ENCODE measurements at regions not wholly inside any gene's neighbourhood (a gene's known extent, or its start where the extent isn't known, plus 50 kb on each side); places are given as distances from the start of the nearest gene placed in this dataset.

- Histone ChIP-seq H3K4me1 (ENCODE audit: insufficient read depth, low read length, poor library complexity, severe bottlenecking) (no peaks in the 10 kb centered on the region), H3K9me3 (ENCODE audit: insufficient read depth, low read depth, low read length) (0 out of 2 replicates have a peak, but pooled peaks cover 2% of the 10 kb centered on the region), H3F3A (ENCODE audit: low read depth) (no peaks in the 10 kb centered on the region), H3K9me2 (replicated peaks; ENCODE audit: low read depth, low read length) (no peaks in the 10 kb centered on the region), H3K36me3 (ENCODE audit: insufficient read depth, low read length) (no peaks in the 10 kb centered on the region), H3K9ac (ENCODE audit: low read depth, low read length, poor library complexity, severe bottlenecking) (no peak overlapping the region), H3K27me3 (ENCODE audit: insufficient read depth, low read length, poor library complexity, severe bottlenecking) (no peaks in the 10 kb centered on the region), H2AFZ (ENCODE audit: low read length) (no peak overlapping the region), H3K4me3 (ENCODE audit: low read length, poor library complexity, severe bottlenecking) (no peak overlapping the region), H4K20me1 (ENCODE audit: insufficient read depth, low read length, poor library complexity, severe bottlenecking) (no peaks in the 10 kb centered on the region), H3K79me2 (ENCODE audit: insufficient read depth, low read length) (no peaks in the 10 kb centered on the region), H3K4me2 (ENCODE audit: low read depth, low read length, poor library complexity, severe bottlenecking) (no peak overlapping the region)
- TF ChIP-seq EZH2phosphoT487 (IDR thresholded peaks at IDR 0.05; ENCODE audit: borderline replicate concordance) = no peak
- no peak for TF ChIP-seq CTCF (conservative IDR thresholded peaks at IDR 0.05; ENCODE audit: low read length)
Observed at GRCh38 chr1:30599721-30600120, 123.7 kb downstream of the MATN1 start.

- H3K27me3 ChIP-seq (ENCODE audit: insufficient read depth, low read length, poor library complexity, severe bottlenecking) = no peaks in the 10 kb centered on the region
- no peaks in the 10 kb centered on the region for H3K36me3 ChIP-seq (ENCODE audit: insufficient read depth, low read length)
- no peaks in the 10 kb centered on the region for H3K79me2 ChIP-seq (ENCODE audit: insufficient read depth, low read length)
- H3K9ac ChIP-seq (ENCODE audit: low read depth, low read length, poor library complexity, severe bottlenecking) = no peak overlapping the region
- 0 out of 2 replicates have a peak, but pooled peaks cover 2% of the 10 kb centered on the region for H3K9me3 ChIP-seq (ENCODE audit: insufficient read depth, low read depth, low read length)
- TF ChIP-seq CTCF (conservative IDR thresholded peaks at IDR 0.05; ENCODE audit: low read length) (no peak), EZH2phosphoT487 (IDR thresholded peaks at IDR 0.05; ENCODE audit: borderline replicate concordance) (no peak)
- H3K4me2 ChIP-seq (ENCODE audit: low read depth, low read length, poor library complexity, severe bottlenecking) = no peak overlapping the region
- no peak overlapping the region for H2AFZ ChIP-seq (ENCODE audit: low read length)
- no peaks in the 10 kb centered on the region for H3K9me2 ChIP-seq (replicated peaks; ENCODE audit: low read depth, low read length)
- H3K4me3 ChIP-seq (ENCODE audit: low read length, poor library complexity, severe bottlenecking) = no peak overlapping the region
- no peaks in the 10 kb centered on the region for H3K4me1 ChIP-seq (ENCODE audit: insufficient read depth, low read length, poor library complexity, severe bottlenecking)
- H4K20me1 ChIP-seq (ENCODE audit: insufficient read depth, low read length, poor library complexity, severe bottlenecking) = no peaks in the 10 kb centered on the region
- no peaks in the 10 kb centered on the region for H3F3A ChIP-seq (ENCODE audit: low read depth)
Observed at GRCh38 chr1:30598571-30599114, 124.7 kb downstream of the MATN1 start.

GRCh38 chr1:30597711-30598110, 125.7 kb downstream of the MATN1 start:
- H3K4me2 ChIP-seq (ENCODE audit: low read depth, low read length, poor library complexity, severe bottlenecking) = no peak overlapping the region

More at GRCh38 chr1:30597711-30598110, 125.7 kb downstream of the MATN1 start:
- 0 out of 2 replicates have a peak, but pooled peaks cover 2% of the 10 kb centered on the region for H3K9me3 ChIP-seq (ENCODE audit: insufficient read depth, low read depth, low read length)
- H3F3A ChIP-seq (ENCODE audit: low read depth) = no peaks in the 10 kb centered on the region
- no peaks in the 10 kb centered on the region for H3K4me1 ChIP-seq (ENCODE audit: insufficient read depth, low read length, poor library complexity, severe bottlenecking)
- H4K20me1 ChIP-seq (ENCODE audit: insufficient read depth, low read length, poor library complexity, severe bottlenecking) = no peaks in the 10 kb centered on the region
- TF ChIP-seq CTCF (conservative IDR thresholded peaks at IDR 0.05; ENCODE audit: low read length) = no peak
- TF ChIP-seq EZH2phosphoT487 (IDR thresholded peaks at IDR 0.05; ENCODE audit: borderline replicate concordance) = no peak
- no peaks in the 10 kb centered on the region for H3K36me3 ChIP-seq (ENCODE audit: insufficient read depth, low read length)
- H3K79me2 ChIP-seq (ENCODE audit: insufficient read depth, low read length) = no peaks in the 10 kb centered on the region
- H3K9ac ChIP-seq (ENCODE audit: low read depth, low read length, poor library complexity, severe bottlenecking) = no peak overlapping the region
- H3K9me2 ChIP-seq (replicated peaks; ENCODE audit: low read depth, low read length) = no peaks in the 10 kb centered on the region
- H3K4me3 ChIP-seq (ENCODE audit: low read length, poor library complexity, severe bottlenecking) = no peak overlapping the region
- no peaks in the 10 kb centered on the region for H3K27me3 ChIP-seq (ENCODE audit: insufficient read depth, low read length, poor library complexity, severe bottlenecking)
- no peak overlapping the region for H2AFZ ChIP-seq (ENCODE audit: low read length)
